GM13976 (cell line): ENCODE measurements at regions not wholly inside any gene's neighbourhood (a gene's known extent, or its start where the extent isn't known, plus 50 kb on each side); places are given as distances from the start of the nearest gene placed in this dataset.

Source experiments
- DNase-seq: peaks from one replicate; pipeline ENCODE4 v3.0.0; 2012; ENCODE audit warnings: low spot score
- CTCF ChIP-seq: IDR thresholded peaks from 2 replicates; pipeline ENCODE4 v1.5.1; 2012; ENCODE audit warnings: borderline replicate concordance, mild to moderate bottlenecking; ENCODE audit not compliant: insufficient read depth; ENCODE audit errors: extremely low read depth, missing control alignments, control extremely low read depth
- in situ Hi-C: fragments of 300-500 bp; cut with MboI; formaldehyde crosslinking; loops from one replicate; pipeline ENCODE4 v1.12.0; 2022; ENCODE audit warnings: low sequenced_read_pairs, mixed read lengths, inconsistent platforms; ENCODE audit not compliant: unreplicated experiment

- no peak for TF ChIP-seq CTCF
- in situ Hi-C loops: no loop called here
- no peak for DNase-seq
These were observed 637.3 kb downstream of the USP25 start for GRCh38 chr21:16367079-16367478.

DNA sequence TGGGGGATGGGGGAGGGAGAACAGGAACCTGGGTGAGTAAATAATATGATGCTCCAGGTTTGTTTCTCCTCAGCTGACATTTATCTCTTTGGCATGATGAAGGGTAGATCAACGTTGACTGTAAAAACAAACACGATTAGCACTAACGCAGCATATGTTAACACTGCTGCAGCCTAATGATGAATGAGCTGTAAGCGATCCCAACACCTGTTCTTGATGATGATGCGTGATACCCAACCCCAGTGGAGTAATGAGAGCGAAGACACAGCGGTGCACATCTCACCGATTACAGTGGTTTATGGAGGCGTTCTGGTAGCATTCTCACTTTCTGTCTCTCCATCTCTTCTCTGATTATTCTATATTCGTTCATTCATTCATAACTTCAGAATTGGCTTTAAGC, 640.4 kb downstream of the USP25 start:
- in situ Hi-C loops: no loop called here

GRCh38 chr21:16372586-16372985, 642.8 kb downstream of the USP25 start:
- in situ Hi-C loops: no loop called here
- DNase-seq: no peak

More for the DNA sequence above, 640.4 kb downstream of the USP25 start:
- no peak for TF ChIP-seq CTCF
- no peak for DNase-seq

DNA sequence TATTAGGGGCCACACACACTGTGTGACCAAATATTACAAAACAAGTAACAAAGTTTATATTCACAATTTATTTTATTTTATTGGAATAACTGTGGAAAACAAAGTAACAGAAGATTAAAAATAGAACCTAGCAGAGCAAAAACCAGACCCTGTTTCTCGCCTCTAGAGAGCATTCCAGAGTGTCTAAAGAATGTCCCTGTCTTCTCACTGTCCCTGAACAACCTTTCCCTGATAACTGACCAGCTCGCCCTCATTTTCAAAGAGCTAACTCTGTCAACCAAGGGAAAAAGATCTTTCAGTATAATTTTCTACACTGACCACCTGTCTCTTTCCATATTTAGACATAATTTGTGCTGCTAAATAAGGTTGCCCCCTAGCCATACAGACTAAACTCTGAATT, 646.9 kb downstream of the USP25 start:
- in situ Hi-C loops: no loop called here
- DNase-seq: no peak

More at GRCh38 chr21:16372586-16372985, 642.8 kb downstream of the USP25 start:
- no peak for TF ChIP-seq CTCF

DNA sequence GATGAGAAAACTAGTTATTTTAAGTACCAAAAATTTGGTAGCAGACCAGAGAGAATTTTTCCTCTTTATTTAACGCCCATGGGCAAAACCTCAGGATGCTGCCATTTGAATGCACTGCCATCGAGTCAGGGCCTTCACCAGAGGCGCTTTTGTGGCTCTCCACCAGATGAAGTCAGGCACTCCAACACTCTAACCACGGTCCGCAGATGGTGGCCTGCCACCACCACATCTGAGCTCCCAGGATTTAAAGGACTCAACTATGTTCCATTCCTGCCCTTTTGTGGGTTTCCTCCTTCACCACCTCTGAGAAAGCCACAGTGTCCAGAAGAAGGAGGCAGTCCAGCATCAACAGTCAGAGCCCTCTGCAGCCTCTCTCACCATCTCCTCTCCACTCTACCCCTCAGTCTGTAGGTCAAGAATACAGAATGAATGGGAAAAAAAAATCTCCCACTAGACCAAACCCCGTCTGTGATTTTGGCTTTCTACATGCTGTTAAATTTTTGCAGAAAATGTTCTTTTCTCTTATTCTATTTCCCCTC, 647.4 kb downstream of the USP25 start:
- no peak for DNase-seq
- in situ Hi-C loops: no loop called here
- no peak for TF ChIP-seq CTCF

More for the DNA sequence above, 646.9 kb downstream of the USP25 start:
- no peak for TF ChIP-seq CTCF

DNA sequence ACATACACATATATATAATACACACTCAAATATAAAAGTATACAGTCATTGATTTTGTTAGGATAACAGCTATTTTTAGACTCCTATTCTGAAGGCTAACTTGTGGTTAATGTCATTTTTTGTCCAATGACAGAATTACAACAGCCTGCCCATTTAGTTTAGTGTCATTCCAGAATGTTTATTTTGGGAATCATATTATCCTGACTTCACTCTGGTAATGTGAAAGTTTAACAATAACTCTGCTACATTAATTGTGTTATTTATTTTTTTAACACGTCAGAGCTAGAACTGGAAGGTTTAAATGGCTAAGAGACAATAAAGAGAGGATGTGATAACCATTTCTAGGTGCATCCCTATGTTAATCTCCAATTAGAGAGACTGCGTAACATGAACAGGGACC, 648.1 kb downstream of the USP25 start:
- DNase-seq: no peak
- TF ChIP-seq CTCF: no peak
- in situ Hi-C loops: no loop called here

GRCh38 chr21:16378525-16378924, 648.7 kb downstream of the USP25 start:
- no peak for DNase-seq
- no peak for TF ChIP-seq CTCF
- in situ Hi-C loops: no loop called here
